HEK293 (cell line): ENCODE measurements at regions not wholly inside any gene's neighbourhood (a gene's known extent, or its start where the extent isn't known, plus 50 kb on each side); places are given as distances from the start of the nearest gene placed in this dataset.

ENCODE experiments used
- CTCF ChIA-PET: fragments of 350-600 bp; formaldehyde crosslinking; extraction: SDS; loops from one replicate; lab custom pipeline; 2021; ENCODE audit warnings: antibody characterized with exemption; lab: Yijun Ruan, JAX
- POLR2A ChIA-PET: fragments of 300-600 bp; formaldehyde crosslinking; extraction: SDS; loops from one replicate; lab custom pipeline; 2020; ENCODE audit warnings: antibody characterized with exemption, inconsistent platforms; lab: Yijun Ruan, JAX
- H3K27ac ChIP-seq: fragments of 200-500 bp; sonication (Bioruptor generic); 2 replicates; pipeline ENCODE4 v1.5.1; 2014; ENCODE audit warnings: low read depth, low read length, control low read depth, inconsistent platforms; ENCODE audit errors: extremely low read depth
- H3K36me3 ChIP-seq, 2 experiments: fragments of 200-500 bp in 1 of 2; sonication (Bioruptor generic) in 1 of 2; 1 replicate in 1 of 2; 2 replicates in 1 of 2; pipeline ENCODE4 v1.5.1; 2014 to 2017; ENCODE audit warnings: inconsistent platforms in 2 of 2, low read length in 2 of 2; ENCODE audit not compliant: control insufficient read depth in 2 of 2, insufficient read depth in 1 of 2
- H3K4me1 ChIP-seq: fragments of 200-500 bp; sonication (Bioruptor generic); 2 replicates; pipeline ENCODE4 v1.5.1; 2014; ENCODE audit warnings: mild to moderate bottlenecking, low read length, inconsistent platforms; ENCODE audit not compliant: control insufficient read depth, insufficient read depth
- H3K4me3 ChIP-seq: 2 replicates; pipeline ENCODE4 v1.5.1; 2011; ENCODE audit warnings: low read depth, mild to moderate bottlenecking, control low read depth, low read length, moderate library complexity
- H3K9me3 ChIP-seq: fragments of 200-500 bp; sonication (Bioruptor generic); 2 replicates; pipeline ENCODE4 v1.5.1; 2014; ENCODE audit warnings: low read depth, low read length, inconsistent platforms; ENCODE audit not compliant: control insufficient read depth, insufficient read depth
- BCL11A ChIP-seq: fragments of 450-650 bp; formaldehyde crosslinking; IDR thresholded peaks from 2 replicates; pipeline ENCODE4 v1.5.1; 2016; ENCODE audit warnings: low read depth, missing biosample characterization, missing genetic modification characterization
- CTCF ChIP-seq: fragments of 450-650 bp; formaldehyde crosslinking; IDR thresholded peaks from 2 replicates; pipeline ENCODE4 v1.5.1; 2016; ENCODE audit warnings: missing biosample characterization, missing genetic modification characterization
- ELK4 ChIP-seq: IDR thresholded peaks from 2 replicates; pipeline ENCODE4 v1.6.1; 2011; ENCODE audit warnings: mild to moderate bottlenecking, low read depth, low read length, borderline replicate concordance
- GLIS2 ChIP-seq: fragments of 450-650 bp; formaldehyde crosslinking; IDR thresholded peaks from 2 replicates; pipeline ENCODE4 v1.5.1; 2016; ENCODE audit warnings: missing biosample characterization, missing genetic modification characterization
- MEIS1 ChIP-seq: sonication (generic); formaldehyde crosslinking; IDR thresholded peaks from 2 replicates; pipeline ENCODE4 v1.8.1; 2022; ENCODE audit warnings: missing genetic modification reagents, mild to moderate bottlenecking, borderline replicate concordance
- OSR2 ChIP-seq: fragments of 450-650 bp; formaldehyde crosslinking; IDR thresholded peaks from 2 replicates; pipeline ENCODE4 v1.5.1; 2016; ENCODE audit warnings: missing biosample characterization, missing genetic modification characterization
- PRDM1 ChIP-seq: fragments of 450-650 bp; formaldehyde crosslinking; IDR thresholded peaks from 2 replicates; pipeline ENCODE4; 2016; ENCODE audit warnings: missing biosample characterization, missing genetic modification characterization
- SP2 ChIP-seq: fragments of 450-650 bp; formaldehyde crosslinking; IDR thresholded peaks from 2 replicates; pipeline ENCODE4 v1.5.1; 2016; ENCODE audit warnings: missing biosample characterization, missing genetic modification characterization
- ZBTB49 ChIP-seq: fragments of 450-650 bp; formaldehyde crosslinking; IDR thresholded peaks from 2 replicates; pipeline ENCODE4 v1.5.1; 2016; ENCODE audit warnings: missing biosample characterization, missing genetic modification characterization, low read depth
- ZNF146 ChIP-seq: fragments of 450-650 bp; formaldehyde crosslinking; IDR thresholded peaks from 2 replicates; pipeline ENCODE4 v1.5.1; 2016; ENCODE audit warnings: missing biosample characterization, missing genetic modification characterization
- ZNF211 ChIP-seq: fragments of 450-650 bp; formaldehyde crosslinking; IDR thresholded peaks from 2 replicates; pipeline ENCODE4 v1.5.1; 2016; ENCODE audit warnings: low read depth, missing biosample characterization, missing genetic modification characterization
- ZNF214 ChIP-seq: fragments of 450-650 bp; formaldehyde crosslinking; IDR thresholded peaks from 2 replicates; pipeline ENCODE4 v1.5.1; 2017; ENCODE audit warnings: missing biosample characterization, mild to moderate bottlenecking, missing genetic modification characterization, borderline replicate concordance
- ZNF23 ChIP-seq: fragments of 450-650 bp; formaldehyde crosslinking; IDR thresholded peaks from 2 replicates; pipeline ENCODE4 v1.5.1; 2016; ENCODE audit warnings: missing biosample characterization, missing genetic modification characterization, borderline replicate concordance
- ZNF311 ChIP-seq: fragments of 450-650 bp; formaldehyde crosslinking; IDR thresholded peaks from 2 replicates; pipeline ENCODE4 v1.5.1; 2017; ENCODE audit warnings: missing biosample characterization, missing genetic modification characterization, borderline replicate concordance
- ZNF404 ChIP-seq: fragments of 450-650 bp; formaldehyde crosslinking; IDR thresholded peaks from 2 replicates; pipeline ENCODE4 v1.5.1; 2017; ENCODE audit warnings: missing biosample characterization, missing genetic modification characterization
- ZNF426 ChIP-seq: fragments of 450-650 bp; formaldehyde crosslinking; IDR thresholded peaks from 2 replicates; pipeline ENCODE4 v1.5.1; 2017; ENCODE audit warnings: missing biosample characterization, missing genetic modification characterization, mild to moderate bottlenecking, inconsistent platforms, moderate library complexity
- ZNF521 ChIP-seq: fragments of 450-650 bp; formaldehyde crosslinking; IDR thresholded peaks from 2 replicates; pipeline ENCODE4 v1.5.1; 2017; ENCODE audit warnings: missing biosample characterization, mild to moderate bottlenecking, missing genetic modification characterization
- ZNF558 ChIP-seq: fragments of 450-650 bp; formaldehyde crosslinking; IDR thresholded peaks from 2 replicates; pipeline ENCODE4 v1.5.1; 2016; ENCODE audit warnings: missing biosample characterization, missing genetic modification characterization
- ZNF654 ChIP-seq: fragments of 450-650 bp; formaldehyde crosslinking; IDR thresholded peaks from 2 replicates; pipeline ENCODE4 v1.5.1; 2016; ENCODE audit warnings: low read depth, missing biosample characterization, missing genetic modification characterization
- ZNF677 ChIP-seq: fragments of 450-650 bp; IDR thresholded peaks from 2 replicates; pipeline ENCODE4 v1.5.0; 2018; ENCODE audit warnings: missing biosample characterization, mild to moderate bottlenecking, missing genetic modification characterization, moderate library complexity
- ZNF785 ChIP-seq: fragments of 450-650 bp; formaldehyde crosslinking; IDR thresholded peaks from 2 replicates; pipeline ENCODE4 v1.5.1; 2016; ENCODE audit warnings: missing biosample characterization, missing genetic modification characterization
- ZNF830 ChIP-seq: fragments of 450-650 bp; IDR thresholded peaks from 2 replicates; pipeline ENCODE4 v1.5.0; 2018; ENCODE audit warnings: missing biosample characterization, missing genetic modification characterization, low read depth, mild to moderate bottlenecking, moderate library complexity
- TF ChIP-seq, protein P1 (sequence below): sonication (generic); formaldehyde crosslinking; IDR thresholded peaks from 2 replicates; pipeline ENCODE4 v1.8.1; 2022; ENCODE audit warnings: mild to moderate bottlenecking, moderate library complexity, missing genetic modification reagents

DNA sequence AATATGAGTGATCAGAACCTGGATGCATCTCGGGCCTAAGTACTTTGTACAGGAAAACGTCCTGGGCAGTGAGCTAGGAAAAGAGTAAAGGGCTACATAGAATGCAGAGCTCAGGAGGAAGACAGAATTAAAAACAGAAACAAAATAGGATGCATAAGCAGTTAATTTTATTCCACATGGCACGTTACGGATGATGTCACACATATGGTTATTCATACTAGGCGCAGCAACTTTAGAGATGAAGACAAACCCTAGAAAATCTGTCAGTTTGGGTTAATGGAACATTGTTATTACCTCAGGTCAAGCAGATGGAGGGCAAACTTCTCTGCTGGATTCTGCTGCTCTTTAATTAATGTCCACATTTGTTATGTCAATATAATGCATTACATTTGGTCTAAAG, 445.4 kb downstream of the ANXA1 start:
- no peak overlapping the region for H3K4me3 ChIP-seq
- CTCF ChIA-PET: no interaction called here
- TF ChIP-seq SP2 (tag by site-specific recombination) (no peak), PRDM1 (tag by site-specific recombination) (no peak), ZNF677 (no peak), CTCF (tag by site-specific recombination) (no peak), GLIS2 (tag by site-specific recombination) (no peak), ZNF23 (no peak), OSR2 (tag by site-specific recombination) (no peak), ZNF146 (no peak), BCL11A (tag by site-specific recombination) (no peak)
- TF ChIP-seq, all 188 proteins: peak for 0
- POLR2A ChIA-PET: no interaction called here
- no peak overlapping the region for H3K27ac ChIP-seq
- H3K9me3 ChIP-seq: no peaks in the 10 kb centered on the region
- H3K36me3 ChIP-seq: no peaks in the 10 kb centered on the region
- H3K4me1 ChIP-seq: no peaks in the 10 kb centered on the region

GRCh38 chr9:73597771-73598170, 446.1 kb downstream of the ANXA1 start:
- H3K4me3 ChIP-seq: no peak overlapping the region
- no peak overlapping the region for H3K27ac ChIP-seq
- H3K4me1 ChIP-seq: no peaks in the 10 kb centered on the region
- H3K9me3 ChIP-seq: no peaks in the 10 kb centered on the region
- CTCF ChIA-PET: no interaction called here
- POLR2A ChIA-PET: no interaction called here
- no peak for TF ChIP-seq ZNF214 (tag by site-specific recombination)
- no peak for TF ChIP-seq ZNF521 (tag by site-specific recombination)
- TF ChIP-seq, protein P1, sequence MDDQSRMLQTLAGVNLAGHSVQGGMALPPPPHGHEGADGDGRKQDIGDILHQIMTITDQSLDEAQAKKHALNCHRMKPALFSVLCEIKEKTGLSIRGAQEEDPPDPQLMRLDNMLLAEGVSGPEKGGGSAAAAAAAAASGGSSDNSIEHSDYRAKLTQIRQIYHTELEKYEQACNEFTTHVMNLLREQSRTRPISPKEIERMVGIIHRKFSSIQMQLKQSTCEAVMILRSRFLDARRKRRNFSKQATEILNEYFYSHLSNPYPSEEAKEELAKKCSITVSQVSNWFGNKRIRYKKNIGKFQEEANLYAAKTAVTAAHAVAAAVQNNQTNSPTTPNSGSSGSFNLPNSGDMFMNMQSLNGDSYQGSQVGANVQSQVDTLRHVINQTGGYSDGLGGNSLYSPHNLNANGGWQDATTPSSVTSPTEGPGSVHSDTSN (CRISPR knock-in tag): no peak
- no peak for TF ChIP-seq ZBTB49 (tag by site-specific recombination)
- TF ChIP-seq ZNF654 (tag by site-specific recombination): no peak
- TF ChIP-seq ZNF311 (tag by site-specific recombination): no peak
- TF ChIP-seq ZNF558 (tag by site-specific recombination): no peak
- TF ChIP-seq, all 188 proteins: peak for 0
- no peaks in the 10 kb centered on the region for H3K36me3 ChIP-seq

DNA sequence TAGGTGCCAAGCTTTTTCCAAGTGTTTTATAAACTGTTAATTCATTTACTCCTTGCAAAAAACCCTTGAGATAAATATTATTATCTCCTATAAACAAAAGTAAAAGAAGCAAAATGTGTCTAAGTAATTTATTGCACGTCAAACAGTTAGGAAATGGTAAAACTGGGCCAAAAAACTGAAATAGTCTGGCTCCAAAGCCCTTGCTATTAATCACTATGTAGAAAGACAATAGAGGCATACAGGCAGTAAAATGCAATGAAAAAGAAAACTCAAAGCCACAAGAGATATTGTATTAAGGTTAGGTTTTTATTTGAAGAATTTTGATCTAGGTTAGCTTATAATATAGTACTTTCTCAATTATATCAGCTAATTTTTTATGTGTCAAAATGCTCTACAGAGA, 457.7 kb downstream of the ANXA1 start:
- no peaks in the 10 kb centered on the region for H3K4me1 ChIP-seq
- POLR2A ChIA-PET: no interaction called here
- H3K27ac ChIP-seq: no peak overlapping the region
- no peaks in the 10 kb centered on the region for H3K36me3 ChIP-seq
- no peak overlapping the region for H3K4me3 ChIP-seq
- CTCF ChIA-PET: no interaction called here
- no peaks in the 10 kb centered on the region for H3K9me3 ChIP-seq
- TF ChIP-seq ZNF785 (tag by site-specific recombination): no peak
- no peak for TF ChIP-seq CTCF (tag by site-specific recombination)
- no peak for TF ChIP-seq MEIS1 (CRISPR knock-in tag)
- TF ChIP-seq ZNF404 (tag by site-specific recombination): no peak
- TF ChIP-seq ELK4: no peak
- no peak for TF ChIP-seq ZNF830
- TF ChIP-seq ZNF426 (tag by site-specific recombination): no peak
- TF ChIP-seq ZNF211: no peak
